ENCODE measurements at regions not wholly inside any gene's neighbourhood (a gene's known extent, or its start where the extent isn't known, plus 50 kb on each side); places are given as distances from the start of the nearest gene placed in this dataset.

- Mint-ChIP-seq H3K4me3 (no peak overlapping the region), H3K36me3 (ENCODE audit: low read depth) (no peaks in the 10 kb centered on the region), H3K27ac (no peak overlapping the region), H3K4me1 (ENCODE audit: low read depth) (no peaks in the 10 kb centered on the region), H3K27me3 (peaks cover 3% of the 10 kb centered on the region), H3K9me3 (peaks cover 4% of the 10 kb centered on the region)
- no peak for DNase-seq
Observed at GRCh38 chr4:41334182-41334581, 77.5 kb downstream of the UCHL1 start.

DNA sequence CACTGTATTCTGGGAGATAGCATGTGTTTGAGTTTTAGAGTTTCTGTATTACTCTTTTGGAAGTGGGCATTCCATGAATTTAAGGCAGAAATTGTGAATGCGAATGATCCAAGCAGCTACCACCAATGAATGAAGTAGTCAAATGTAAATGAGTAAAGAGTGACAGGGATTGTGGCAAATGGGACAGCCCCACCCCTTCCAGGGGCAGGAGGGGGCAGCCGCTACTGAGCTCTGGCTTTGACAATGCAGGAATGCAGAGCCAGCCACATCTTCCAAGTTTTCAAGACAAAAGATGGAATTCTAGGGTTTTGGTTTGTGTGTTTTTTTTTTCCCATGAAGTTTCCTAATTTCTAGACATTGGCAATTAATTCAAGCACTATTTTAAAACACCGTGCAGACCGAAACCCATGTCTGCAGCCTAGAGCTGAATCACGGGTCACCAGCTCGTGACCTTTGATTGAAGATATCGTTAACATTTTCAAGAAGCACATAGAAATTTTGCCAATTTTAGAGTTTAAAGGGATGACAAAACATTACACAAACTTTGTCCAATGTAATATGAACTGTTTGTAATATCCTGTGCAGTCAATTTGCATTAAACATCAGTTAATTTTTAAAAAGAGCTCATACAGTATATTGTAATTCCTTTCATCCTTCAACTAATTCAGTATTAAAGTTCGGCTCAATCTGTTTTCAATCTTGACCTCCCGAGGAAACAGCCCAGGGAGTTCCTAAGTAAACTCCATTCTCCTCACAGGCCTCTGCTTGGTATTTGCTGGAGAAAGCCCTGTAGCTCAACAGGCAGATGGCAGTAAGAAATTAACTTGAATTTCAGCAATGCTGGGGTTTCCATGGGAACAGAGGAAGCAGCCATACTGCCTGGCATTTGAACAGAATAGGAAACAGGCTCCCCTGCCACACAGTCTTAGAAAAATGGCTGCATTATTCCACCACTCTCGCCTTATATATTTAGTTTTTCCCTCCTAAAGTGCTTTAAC lies 83.4 kb downstream of the UCHL1 start:
- no peak overlapping the region for H3K27ac Mint-ChIP-seq

GRCh38 chr4:41346306-41347061 lies 89.8 kb downstream of the UCHL1 start:
- DNase-seq: no peak
- Mint-ChIP-seq H3K36me3 (ENCODE audit: low read depth) (no peaks in the 10 kb centered on the region), H3K27me3 (peaks cover 8% of the 10 kb centered on the region), H3K4me3 (no peak overlapping the region), H3K4me1 (ENCODE audit: low read depth) (no peaks in the 10 kb centered on the region), H3K9me3 (peaks cover 5% of the 10 kb centered on the region), H3K27ac (no peak overlapping the region)

More for the DNA sequence above, 83.4 kb downstream of the UCHL1 start:
- Mint-ChIP-seq H3K4me1 (ENCODE audit: low read depth) (no peaks in the 10 kb centered on the region), H3K4me3 (no peak overlapping the region), H3K9me3 (peaks cover 9% of the 10 kb centered on the region), H3K36me3 (ENCODE audit: low read depth) (no peaks in the 10 kb centered on the region), H3K27me3 (peaks cover 4% of the 10 kb centered on the region)
- DNase-seq: no peak

DNA sequence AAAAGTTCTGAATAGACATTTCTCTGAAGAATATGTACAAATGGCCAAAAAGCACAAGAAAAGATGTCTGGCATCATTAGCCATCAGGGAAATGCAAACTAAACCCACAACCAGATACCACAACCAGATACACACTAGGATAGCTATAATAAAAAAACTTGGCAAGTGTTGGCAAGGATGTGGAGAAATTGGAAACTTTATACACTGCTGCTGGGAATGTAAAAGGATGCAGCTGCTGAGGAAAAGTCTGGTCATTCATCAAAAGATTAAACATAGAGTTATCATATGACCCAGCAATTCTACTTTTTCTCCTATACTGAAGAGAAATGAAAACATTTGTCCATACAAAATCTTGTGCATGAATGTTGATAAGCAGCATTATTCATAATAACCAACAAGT lies 92.3 kb downstream of the UCHL1 start:
- H3K36me3 Mint-ChIP-seq (ENCODE audit: low read depth): no peaks in the 10 kb centered on the region
- peaks cover 8% of the 10 kb centered on the region for H3K27me3 Mint-ChIP-seq
- H3K4me1 Mint-ChIP-seq (ENCODE audit: low read depth): no peaks in the 10 kb centered on the region
- H3K4me3 Mint-ChIP-seq: no peak overlapping the region
- H3K27ac Mint-ChIP-seq: no peak overlapping the region
- H3K9me3 Mint-ChIP-seq: peaks cover 5% of the 10 kb centered on the region
- DNase-seq: no peak

DNA sequence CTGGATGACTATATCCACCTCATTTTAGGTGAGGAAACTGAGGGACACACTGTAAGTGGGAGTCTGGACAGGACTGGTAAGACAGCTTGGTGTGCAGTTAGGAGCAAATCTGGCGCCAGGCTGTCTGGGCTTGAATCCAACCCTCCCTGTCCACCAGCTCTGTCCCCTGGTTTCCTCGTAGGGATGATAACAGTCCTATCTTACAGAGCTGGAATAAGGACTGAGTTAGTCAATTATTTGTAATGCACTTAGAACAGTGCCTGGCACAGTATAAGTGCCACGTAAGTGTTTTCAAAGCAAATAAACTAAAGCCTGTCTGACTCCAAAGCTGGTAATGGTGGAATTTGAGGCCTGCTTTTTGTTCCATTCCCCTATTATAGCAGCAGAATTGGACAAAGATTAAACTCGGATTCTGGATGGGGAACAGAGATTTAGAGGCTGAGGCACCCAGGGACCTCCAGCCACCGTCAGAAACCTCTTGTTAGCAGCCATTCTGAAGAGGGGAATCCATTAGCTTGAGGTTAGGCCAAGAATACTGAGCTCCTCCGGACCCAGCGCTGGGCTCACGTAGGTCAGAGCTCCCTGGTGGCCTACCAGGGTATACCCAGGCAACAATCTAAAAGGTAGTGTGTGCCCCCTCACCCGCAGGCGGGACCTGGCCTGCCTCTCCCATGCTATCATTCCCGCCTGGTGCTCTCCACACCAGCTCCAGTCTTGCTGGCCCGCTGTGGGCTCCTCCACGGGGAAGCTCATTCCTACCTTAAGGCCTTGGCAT lies 102.1 kb downstream of the UCHL1 start:
- Mint-ChIP-seq H3K4me3 (no peak overlapping the region), H3K4me1 (ENCODE audit: low read depth) (no peaks in the 10 kb centered on the region), H3K27me3 (peaks cover 52% of the 10 kb centered on the region), H3K27ac (no peak overlapping the region), H3K36me3 (ENCODE audit: low read depth) (no peaks in the 10 kb centered on the region), H3K9me3 (no peaks in the 10 kb centered on the region)
- no peak for DNase-seq

DNA sequence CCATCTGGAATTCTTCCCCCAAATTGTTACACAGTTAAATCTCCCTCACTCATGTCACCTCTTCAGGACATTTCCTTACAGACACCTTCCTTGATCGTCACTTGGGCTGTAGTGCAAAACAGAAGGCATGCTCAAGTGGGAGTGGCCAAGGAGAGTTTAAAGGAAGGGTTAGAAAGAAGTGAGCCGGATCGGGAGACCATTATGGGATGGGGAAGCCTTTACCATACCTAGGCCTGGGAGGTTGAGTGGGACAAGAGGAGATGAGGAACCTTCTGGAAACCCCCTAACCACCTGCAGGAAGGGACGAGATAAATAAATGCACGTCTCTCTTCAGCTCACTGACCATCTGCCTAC lies 102.7 kb downstream of the UCHL1 start:
- Mint-ChIP-seq H3K4me1 (ENCODE audit: low read depth) (no peaks in the 10 kb centered on the region), H3K27me3 (peaks cover 52% of the 10 kb centered on the region), H3K27ac (no peak overlapping the region), H3K36me3 (ENCODE audit: low read depth) (no peaks in the 10 kb centered on the region), H3K9me3 (no peaks in the 10 kb centered on the region), H3K4me3 (no peak overlapping the region)
- no peak for DNase-seq

- no peak for DNase-seq
- no peaks in the 10 kb centered on the region for H3K4me1 Mint-ChIP-seq (ENCODE audit: low read depth)
- no peaks in the 10 kb centered on the region for H3K9me3 Mint-ChIP-seq
- H3K4me3 Mint-ChIP-seq: no peak overlapping the region
- H3K27me3 Mint-ChIP-seq: peaks cover 52% of the 10 kb centered on the region
- H3K27ac Mint-ChIP-seq: no peak overlapping the region
- H3K36me3 Mint-ChIP-seq (ENCODE audit: low read depth): no peaks in the 10 kb centered on the region
Observed at GRCh38 chr4:41359836-41360213, 103.1 kb downstream of the UCHL1 start.

GRCh38 chr4:41360214-41360920 lies 103.6 kb downstream of the UCHL1 start:
- H3K27me3 Mint-ChIP-seq: peaks cover 53% of the 10 kb centered on the region

GRCh38 chr4:41360921-41361793 lies 104.4 kb downstream of the UCHL1 start:
- Mint-ChIP-seq H3K27ac (no peak overlapping the region), H3K9me3 (no peaks in the 10 kb centered on the region), H3K4me1 (ENCODE audit: low read depth) (no peaks in the 10 kb centered on the region), H3K27me3 (peaks cover 56% of the 10 kb centered on the region), H3K4me3 (no peak overlapping the region), H3K36me3 (ENCODE audit: low read depth) (no peaks in the 10 kb centered on the region)
- no peak for DNase-seq

More at GRCh38 chr4:41360214-41360920, 103.6 kb downstream of the UCHL1 start:
- no peak for DNase-seq
- H3K27ac Mint-ChIP-seq: no peak overlapping the region
- H3K36me3 Mint-ChIP-seq (ENCODE audit: low read depth): no peaks in the 10 kb centered on the region
- H3K4me3 Mint-ChIP-seq: no peak overlapping the region
- H3K4me1 Mint-ChIP-seq (ENCODE audit: low read depth): no peaks in the 10 kb centered on the region
- no peaks in the 10 kb centered on the region for H3K9me3 Mint-ChIP-seq

- H3K36me3 Mint-ChIP-seq (ENCODE audit: low read depth): no peaks in the 10 kb centered on the region
- no peaks in the 10 kb centered on the region for H3K9me3 Mint-ChIP-seq
- H3K27me3 Mint-ChIP-seq: peaks cover 59% of the 10 kb centered on the region
- H3K4me1 Mint-ChIP-seq (ENCODE audit: low read depth): no peaks in the 10 kb centered on the region
- no peak for DNase-seq
- H3K4me3 Mint-ChIP-seq: no peak overlapping the region
- H3K27ac Mint-ChIP-seq: no peak overlapping the region
Observed at GRCh38 chr4:41361794-41362526, 105.2 kb downstream of the UCHL1 start.

GRCh38 chr4:41362621-41363383 lies 106.1 kb downstream of the UCHL1 start:
- H3K4me3 Mint-ChIP-seq: no peak overlapping the region
- H3K27ac Mint-ChIP-seq: no peak overlapping the region
- no peaks in the 10 kb centered on the region for H3K9me3 Mint-ChIP-seq
- H3K4me1 Mint-ChIP-seq (ENCODE audit: low read depth): no peaks in the 10 kb centered on the region
- DNase-seq: no peak
- H3K27me3 Mint-ChIP-seq: peaks cover 59% of the 10 kb centered on the region
- H3K36me3 Mint-ChIP-seq (ENCODE audit: low read depth): no peaks in the 10 kb centered on the region

DNA sequence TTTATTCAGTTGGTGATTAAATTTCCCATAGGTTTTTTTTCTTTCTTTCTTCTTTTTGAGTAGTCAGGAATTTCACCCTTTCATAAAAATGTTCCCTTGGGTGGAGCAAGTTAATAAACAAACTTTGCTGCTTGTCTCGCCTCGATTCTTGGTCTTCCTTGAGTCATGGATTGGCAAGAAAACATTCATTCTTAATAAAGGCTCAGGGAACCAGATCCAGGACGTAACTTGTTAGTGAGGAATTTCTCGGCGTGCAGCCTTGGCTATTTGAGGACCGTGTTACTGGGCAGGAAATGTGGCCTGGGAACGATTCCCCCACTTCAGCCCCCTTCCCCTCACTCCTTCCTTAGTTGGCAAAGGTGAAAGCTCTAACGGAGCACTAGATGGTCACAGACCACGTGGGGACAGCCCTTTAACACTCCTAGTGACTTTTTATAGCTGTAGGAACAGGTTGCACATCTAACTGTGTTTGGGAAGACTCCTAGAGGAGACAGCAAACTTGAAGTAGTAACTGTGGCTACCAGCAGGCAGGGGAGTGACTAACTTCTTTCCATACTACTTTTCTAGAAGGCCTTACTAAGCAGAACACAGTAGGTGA lies 106.8 kb downstream of the UCHL1 start:
- no peaks in the 10 kb centered on the region for H3K36me3 Mint-ChIP-seq (ENCODE audit: low read depth)
- no peak for DNase-seq
- no peaks in the 10 kb centered on the region for H3K4me1 Mint-ChIP-seq (ENCODE audit: low read depth)
- H3K4me3 Mint-ChIP-seq: no peak overlapping the region
- H3K9me3 Mint-ChIP-seq: no peaks in the 10 kb centered on the region
- H3K27ac Mint-ChIP-seq: no peak overlapping the region
- peaks cover 52% of the 10 kb centered on the region for H3K27me3 Mint-ChIP-seq
